HEK293 (cell line): ENCODE measurements at regions not wholly inside any gene's neighbourhood (a gene's known extent, or its start where the extent isn't known, plus 50 kb on each side); places are given as distances from the start of the nearest gene placed in this dataset.

Experiments used
- CTCF ChIA-PET: fragments of 350-600 bp; formaldehyde crosslinking; extraction: SDS; loops from one replicate; lab custom pipeline; 2021; ENCODE audit warnings: antibody characterized with exemption; lab: Yijun Ruan, JAX
- POLR2A ChIA-PET: fragments of 300-600 bp; formaldehyde crosslinking; extraction: SDS; loops from one replicate; lab custom pipeline; 2020; ENCODE audit warnings: antibody characterized with exemption, inconsistent platforms; lab: Yijun Ruan, JAX
- H3K27ac ChIP-seq: fragments of 200-500 bp; sonication (Bioruptor generic); 2 replicates; pipeline ENCODE4 v1.5.1; 2014; ENCODE audit warnings: low read depth, low read length, control low read depth, inconsistent platforms; ENCODE audit errors: extremely low read depth
- H3K36me3 ChIP-seq, 2 experiments: fragments of 200-500 bp in 1 of 2; sonication (Bioruptor generic) in 1 of 2; 1 replicate in 1 of 2; 2 replicates in 1 of 2; pipeline ENCODE4 v1.5.1; 2014 to 2017; ENCODE audit warnings: inconsistent platforms in 2 of 2, low read length in 2 of 2; ENCODE audit not compliant: control insufficient read depth in 2 of 2, insufficient read depth in 1 of 2
- H3K4me1 ChIP-seq: fragments of 200-500 bp; sonication (Bioruptor generic); 2 replicates; pipeline ENCODE4 v1.5.1; 2014; ENCODE audit warnings: mild to moderate bottlenecking, low read length, inconsistent platforms; ENCODE audit not compliant: control insufficient read depth, insufficient read depth
- H3K4me3 ChIP-seq: 2 replicates; pipeline ENCODE4 v1.5.1; 2011; ENCODE audit warnings: low read depth, mild to moderate bottlenecking, control low read depth, low read length, moderate library complexity
- H3K9me3 ChIP-seq: fragments of 200-500 bp; sonication (Bioruptor generic); 2 replicates; pipeline ENCODE4 v1.5.1; 2014; ENCODE audit warnings: low read depth, low read length, inconsistent platforms; ENCODE audit not compliant: control insufficient read depth, insufficient read depth
- ATF2 ChIP-seq: fragments of 450-650 bp; formaldehyde crosslinking; IDR thresholded peaks from 2 replicates; pipeline ENCODE4 v1.5.1; 2016; ENCODE audit warnings: missing biosample characterization, missing genetic modification characterization, low read depth
- GFI1B ChIP-seq: fragments of 450-650 bp; formaldehyde crosslinking; IDR thresholded peaks from 2 replicates; pipeline ENCODE4 v1.5.1; 2016; ENCODE audit warnings: missing biosample characterization, missing genetic modification characterization
- KLF9 ChIP-seq: fragments of 450-650 bp; formaldehyde crosslinking; IDR thresholded peaks from 2 replicates; pipeline ENCODE4 v1.5.1; 2016; ENCODE audit warnings: missing biosample characterization, missing genetic modification characterization, low read depth
- SALL2 ChIP-seq: fragments of 450-650 bp; formaldehyde crosslinking; IDR thresholded peaks from 2 replicates; pipeline ENCODE4 v1.5.0; 2017; ENCODE audit warnings: missing biosample characterization, mild to moderate bottlenecking, missing genetic modification characterization, borderline replicate concordance
- TRIM28 ChIP-seq: IDR thresholded peaks from 2 replicates; pipeline ENCODE4 v1.6.1; 2011; ENCODE audit warnings: low read length, control low read depth, borderline replicate concordance
- ZBTB10 ChIP-seq: fragments of 450-650 bp; formaldehyde crosslinking; IDR thresholded peaks from 2 replicates; pipeline ENCODE4 v1.5.1; 2016; ENCODE audit warnings: missing biosample characterization, missing genetic modification characterization
- ZBTB48 ChIP-seq: fragments of 450-650 bp; formaldehyde crosslinking; IDR thresholded peaks from 2 replicates; pipeline ENCODE4 v1.5.1; 2016; ENCODE audit warnings: missing biosample characterization, missing genetic modification characterization
- ZBTB49 ChIP-seq: fragments of 450-650 bp; formaldehyde crosslinking; IDR thresholded peaks from 2 replicates; pipeline ENCODE4 v1.5.1; 2016; ENCODE audit warnings: missing biosample characterization, missing genetic modification characterization, low read depth
- ZNF121 ChIP-seq: fragments of 450-650 bp; formaldehyde crosslinking; IDR thresholded peaks from 2 replicates; pipeline ENCODE4 v1.5.1; 2016; ENCODE audit warnings: missing biosample characterization, missing genetic modification characterization
- ZNF146 ChIP-seq: fragments of 450-650 bp; formaldehyde crosslinking; IDR thresholded peaks from 2 replicates; pipeline ENCODE4 v1.5.1; 2016; ENCODE audit warnings: missing biosample characterization, missing genetic modification characterization
- ZNF174 ChIP-seq: fragments of 450-650 bp; formaldehyde crosslinking; IDR thresholded peaks from 2 replicates; pipeline ENCODE4 v1.5.0; 2017; ENCODE audit warnings: missing biosample characterization, mild to moderate bottlenecking, missing genetic modification characterization
- ZNF184 ChIP-seq: fragments of 450-650 bp; IDR thresholded peaks from 2 replicates; pipeline ENCODE4 v1.5.1; 2018; ENCODE audit warnings: missing biosample characterization, mild to moderate bottlenecking, missing genetic modification characterization
- ZNF24 ChIP-seq: fragments of 450-650 bp; formaldehyde crosslinking; IDR thresholded peaks from 2 replicates; pipeline ENCODE4 v1.5.1; 2016; ENCODE audit warnings: missing biosample characterization, missing genetic modification characterization
- ZNF354C ChIP-seq: fragments of 450-650 bp; formaldehyde crosslinking; IDR thresholded peaks from 2 replicates; pipeline ENCODE4 v1.5.1; 2016; ENCODE audit warnings: missing biosample characterization, missing genetic modification characterization, low read depth, borderline replicate concordance
- ZNF404 ChIP-seq: fragments of 450-650 bp; formaldehyde crosslinking; IDR thresholded peaks from 2 replicates; pipeline ENCODE4 v1.5.1; 2017; ENCODE audit warnings: missing biosample characterization, missing genetic modification characterization
- ZNF423 ChIP-seq: fragments of 450-650 bp; formaldehyde crosslinking; IDR thresholded peaks from 2 replicates; pipeline ENCODE4 v1.5.1; 2016; ENCODE audit warnings: missing biosample characterization, missing genetic modification characterization
- ZNF473 ChIP-seq: fragments of 450-650 bp; formaldehyde crosslinking; IDR thresholded peaks from 2 replicates; pipeline ENCODE4 v1.5.1; 2017; ENCODE audit warnings: missing biosample characterization, missing genetic modification characterization
- ZNF488 ChIP-seq: fragments of 450-650 bp; formaldehyde crosslinking; IDR thresholded peaks from 2 replicates; pipeline ENCODE4 v1.5.1; 2016; ENCODE audit warnings: missing biosample characterization, missing genetic modification characterization
- ZNF560 ChIP-seq: fragments of 450-650 bp; formaldehyde crosslinking; IDR thresholded peaks from 2 replicates; pipeline ENCODE4 v1.5.1; 2017; ENCODE audit warnings: missing biosample characterization, missing genetic modification characterization, borderline replicate concordance
- ZNF629 ChIP-seq: fragments of 450-650 bp; formaldehyde crosslinking; IDR thresholded peaks from 2 replicates; pipeline ENCODE4 v1.5.1; 2017; ENCODE audit warnings: missing biosample characterization, missing genetic modification characterization
- ZNF747 ChIP-seq: fragments of 450-650 bp; formaldehyde crosslinking; IDR thresholded peaks from 2 replicates; pipeline ENCODE4 v1.5.1; 2016; ENCODE audit warnings: missing biosample characterization, missing genetic modification characterization
- ZNF785 ChIP-seq: fragments of 450-650 bp; formaldehyde crosslinking; IDR thresholded peaks from 2 replicates; pipeline ENCODE4 v1.5.1; 2016; ENCODE audit warnings: missing biosample characterization, missing genetic modification characterization

GRCh38 chr4:138426786-138427185 is 184.6 kb upstream of the SLC7A11 start:
- no peak overlapping the region for H3K27ac ChIP-seq
- no peak overlapping the region for H3K4me3 ChIP-seq
- ChIA-PET CTCF (no interaction called here), POLR2A (no interaction called here)
- no peak for TF ChIP-seq ZNF174
- TF ChIP-seq ZNF121 (tag by site-specific recombination) = no peak
- no peak for TF ChIP-seq ZNF473 (tag by site-specific recombination)
- no peak for TF ChIP-seq ZNF24 (tag by site-specific recombination)
- TF ChIP-seq ZNF785 (tag by site-specific recombination) = no peak
- no peak for TF ChIP-seq GFI1B (tag by site-specific recombination)
- TF ChIP-seq ZNF354C (tag by site-specific recombination) = no peak
- no peak for TF ChIP-seq ZNF629 (tag by site-specific recombination)
- TF ChIP-seq SALL2 = no peak
- no peaks in the 10 kb centered on the region for H3K36me3 ChIP-seq
- H3K9me3 ChIP-seq = no peaks in the 10 kb centered on the region
- no peaks in the 10 kb centered on the region for H3K4me1 ChIP-seq

GRCh38 chr4:138420471-138420870 is 178.3 kb upstream of the SLC7A11 start:
- Histone ChIP-seq H3K9me3 (no peaks in the 10 kb centered on the region), H3K4me3 (no peak overlapping the region), H3K4me1 (no peaks in the 10 kb centered on the region), H3K36me3 (no peaks in the 10 kb centered on the region), H3K27ac (no peak overlapping the region)
- ChIA-PET CTCF (no interaction called here), POLR2A (no interaction called here)
- TF ChIP-seq ZNF473 (tag by site-specific recombination) (no peak), ZNF747 (tag by site-specific recombination) (no peak), ZBTB48 (tag by site-specific recombination) (no peak), KLF9 (tag by site-specific recombination) (no peak), ZNF404 (no peak), ZNF184 (tag by site-specific recombination) (no peak), ZNF146 (no peak), ZNF560 (no peak), TRIM28 (no peak), ZBTB10 (tag by site-specific recombination) (no peak), ZNF488 (no peak), ATF2 (no peak), ZBTB49 (tag by site-specific recombination) (no peak), ZNF423 (tag by site-specific recombination) (no peak)
